ENCODE measurements at regions not wholly inside any gene's neighbourhood (a gene's known extent, or its start where the extent isn't known, plus 50 kb on each side); places are given as distances from the start of the nearest gene placed in this dataset.

DNA sequence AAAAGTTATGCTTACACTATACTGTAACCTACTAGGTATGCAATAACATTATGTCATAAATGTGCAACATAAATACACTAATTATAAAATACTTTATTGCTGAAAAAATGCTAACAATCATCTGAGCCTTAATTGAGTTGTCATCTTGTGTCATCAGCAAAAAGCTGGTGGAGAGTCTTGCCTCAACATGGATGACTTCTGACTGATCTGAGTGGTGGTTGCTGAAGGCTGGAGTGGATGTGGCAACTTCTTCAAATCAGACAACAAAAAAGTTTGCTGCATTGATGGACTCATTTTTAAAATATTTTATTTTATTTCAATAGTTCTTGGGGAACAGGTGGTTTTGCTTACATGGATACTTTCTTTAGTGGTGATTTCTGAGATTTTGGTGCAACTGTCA lies 93.9 kb upstream of the AMN1 start:
- no peak for TF ChIP-seq EP300 (IDR thresholded peaks at IDR 0.05)
- no peak for DNase-seq (ENCODE audit: low spot score in 2 of 2)
- H3K4me1 ChIP-seq: no peaks in the 10 kb centered on the region
- H3K27me3 ChIP-seq: no peaks in the 10 kb centered on the region
- no peaks in the 10 kb centered on the region for H3K36me3 ChIP-seq
- H3K9me3 ChIP-seq: peaks cover 0 to 4% (median 2%) of the 10 kb centered on the region in 4 donors
- H3K27ac ChIP-seq: no peak overlapping the region
- H3K4me3 ChIP-seq: no peak overlapping the region

DNA sequence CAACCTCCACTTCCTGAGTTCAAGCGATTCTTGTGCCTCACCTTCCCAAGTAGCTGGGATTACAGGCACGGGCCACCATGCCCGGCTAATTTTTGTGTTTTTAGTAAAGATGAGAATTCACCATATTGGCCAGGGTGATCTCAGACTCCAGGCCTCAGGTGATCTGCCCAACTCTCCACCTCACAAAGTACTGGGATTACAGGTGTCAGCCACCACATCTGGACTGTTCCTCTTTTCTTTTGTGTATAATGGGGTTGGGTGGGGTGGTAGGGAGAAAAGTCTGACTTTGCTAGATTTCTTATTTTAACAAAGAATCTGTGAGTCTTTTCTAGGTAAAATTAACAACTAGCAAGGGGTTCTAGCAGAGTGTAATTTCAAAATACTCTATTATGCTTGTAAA lies 92.7 kb upstream of the AMN1 start:
- Histone ChIP-seq H3K4me1 (no peaks in the 10 kb centered on the region), H3K36me3 (no peaks in the 10 kb centered on the region), H3K9me3 (peaks cover 0 to 4% (median 2%) of the 10 kb centered on the region in 4 donors), H3K4me3 (no peak overlapping the region), H3K27me3 (no peaks in the 10 kb centered on the region), H3K27ac (no peak overlapping the region)
- TF ChIP-seq EP300 (IDR thresholded peaks at IDR 0.05): no peak
- TF ChIP-seq, protein P1, sequence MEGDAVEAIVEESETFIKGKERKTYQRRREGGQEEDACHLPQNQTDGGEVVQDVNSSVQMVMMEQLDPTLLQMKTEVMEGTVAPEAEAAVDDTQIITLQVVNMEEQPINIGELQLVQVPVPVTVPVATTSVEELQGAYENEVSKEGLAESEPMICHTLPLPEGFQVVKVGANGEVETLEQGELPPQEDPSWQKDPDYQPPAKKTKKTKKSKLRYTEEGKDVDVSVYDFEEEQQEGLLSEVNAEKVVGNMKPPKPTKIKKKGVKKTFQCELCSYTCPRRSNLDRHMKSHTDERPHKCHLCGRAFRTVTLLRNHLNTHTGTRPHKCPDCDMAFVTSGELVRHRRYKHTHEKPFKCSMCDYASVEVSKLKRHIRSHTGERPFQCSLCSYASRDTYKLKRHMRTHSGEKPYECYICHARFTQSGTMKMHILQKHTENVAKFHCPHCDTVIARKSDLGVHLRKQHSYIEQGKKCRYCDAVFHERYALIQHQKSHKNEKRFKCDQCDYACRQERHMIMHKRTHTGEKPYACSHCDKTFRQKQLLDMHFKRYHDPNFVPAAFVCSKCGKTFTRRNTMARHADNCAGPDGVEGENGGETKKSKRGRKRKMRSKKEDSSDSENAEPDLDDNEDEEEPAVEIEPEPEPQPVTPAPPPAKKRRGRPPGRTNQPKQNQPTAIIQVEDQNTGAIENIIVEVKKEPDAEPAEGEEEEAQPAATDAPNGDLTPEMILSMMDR (IDR thresholded peaks at IDR 0.05): no peak
- TF ChIP-seq POLR2A (IDR thresholded peaks at IDR 0.05): no peak
- no peak for DNase-seq (ENCODE audit: low spot score in 2 of 2)
- 90 to 100% methylated on average over 3 of the region's 3 CpGs for WGBS, 2 donors

DNA sequence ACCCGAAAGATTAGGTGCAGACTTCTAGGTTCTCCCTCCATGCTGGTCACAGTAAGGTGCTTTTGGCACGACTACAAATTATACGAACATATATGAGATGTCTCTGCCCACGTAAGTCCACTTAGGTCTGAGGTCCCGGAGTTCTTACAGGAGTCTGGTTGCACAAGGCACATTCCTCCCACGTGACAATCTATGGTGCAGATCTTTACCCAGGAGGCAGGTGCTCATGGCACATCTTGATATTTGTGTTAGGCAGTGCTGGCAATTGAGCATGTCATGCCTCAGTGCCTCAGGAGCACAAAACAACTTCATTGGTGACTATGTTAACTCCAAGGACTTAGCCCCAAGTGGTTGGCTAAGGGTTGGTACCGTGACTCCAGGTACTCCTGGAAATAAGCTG lies 92.0 kb upstream of the AMN1 start:
- H3K27ac ChIP-seq: no peak overlapping the region
- H3K4me3 ChIP-seq: no peak overlapping the region
- 88 to 95% methylated on average over 7 of the region's 7 CpGs for WGBS, 2 donors
- H3K4me1 ChIP-seq: no peaks in the 10 kb centered on the region
- H3K27me3 ChIP-seq: no peaks in the 10 kb centered on the region
- H3K36me3 ChIP-seq: no peaks in the 10 kb centered on the region
- TF ChIP-seq EP300 (IDR thresholded peaks at IDR 0.05): no peak
- TF ChIP-seq POLR2A (IDR thresholded peaks at IDR 0.05): no peak
- TF ChIP-seq, protein P1 (IDR thresholded peaks at IDR 0.05): no peak
- peaks cover 0 to 4% (median 2%) of the 10 kb centered on the region in 4 donors for H3K9me3 ChIP-seq
- no peak for DNase-seq (ENCODE audit: low spot score in 2 of 2)

DNA sequence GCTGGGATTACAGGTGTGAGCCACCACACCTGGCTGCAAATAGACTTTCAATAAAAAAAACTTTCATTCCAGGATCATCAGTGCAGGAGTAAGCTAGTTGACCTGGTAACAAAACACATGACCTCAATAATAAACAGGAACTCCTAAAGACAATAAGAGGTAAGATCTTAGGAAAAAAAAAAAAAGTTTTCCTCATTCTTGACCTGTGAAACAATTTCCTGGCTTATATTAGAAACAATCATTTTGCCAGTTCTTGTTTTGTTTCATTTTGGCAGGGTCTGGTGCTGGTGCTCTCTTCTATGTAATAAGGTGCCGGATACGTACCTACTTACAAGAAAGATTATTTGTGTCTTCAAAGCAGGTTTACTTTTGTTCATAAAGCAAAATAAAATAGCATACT lies 90.6 kb upstream of the AMN1 start:
- H3K27ac ChIP-seq: no peak overlapping the region
- no peak for TF ChIP-seq POLR2A (IDR thresholded peaks at IDR 0.05)
- TF ChIP-seq, protein P1 (IDR thresholded peaks at IDR 0.05): no peak
- no peak for TF ChIP-seq EP300 (IDR thresholded peaks at IDR 0.05)
- H3K4me1 ChIP-seq: no peaks in the 10 kb centered on the region
- WGBS, 2 donors: 77 to 87% methylated on average over 2 of the region's 2 CpGs
- H3K27me3 ChIP-seq: no peaks in the 10 kb centered on the region
- no peaks in the 10 kb centered on the region for H3K9me3 ChIP-seq
- DNase-seq (ENCODE audit: low spot score in 2 of 2): no peak
- no peak overlapping the region for H3K4me3 ChIP-seq
- H3K36me3 ChIP-seq: no peaks in the 10 kb centered on the region

DNA sequence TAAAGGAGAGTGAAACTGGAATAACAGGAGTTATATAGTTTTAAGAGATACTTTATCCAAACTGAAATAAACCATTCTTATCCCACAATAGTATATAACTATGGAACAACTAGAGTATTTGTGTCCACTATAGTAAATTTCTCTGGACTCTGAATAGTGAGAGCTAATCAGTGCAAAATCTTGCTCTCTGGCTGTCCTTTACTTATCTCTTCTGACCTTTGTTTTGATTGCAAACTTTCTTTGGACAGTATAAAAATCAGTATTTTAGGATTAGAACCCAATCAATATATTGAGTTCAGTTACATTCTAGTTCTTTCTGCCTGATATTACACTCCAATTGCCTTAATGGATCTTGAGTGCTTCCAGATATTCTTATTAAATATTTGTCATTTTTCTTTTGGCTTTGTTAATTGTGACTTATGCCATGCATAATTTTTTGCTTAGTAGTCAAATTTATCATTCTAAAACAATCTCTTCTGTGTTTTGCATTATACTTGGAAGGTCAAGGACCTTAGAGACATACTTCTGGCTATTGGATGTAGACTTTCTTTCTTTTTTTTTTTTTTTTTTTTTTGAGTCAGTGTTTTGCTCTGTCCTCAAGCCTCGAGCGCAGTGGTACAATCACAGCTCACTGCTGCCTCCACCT lies 89.9 kb upstream of the AMN1 start:
- TF ChIP-seq POLR2A (IDR thresholded peaks at IDR 0.05) (no peak), EP300 (IDR thresholded peaks at IDR 0.05) (no peak)
- TF ChIP-seq, protein P1 (IDR thresholded peaks at IDR 0.05): no peak
- H3K27ac ChIP-seq: no peak overlapping the region
- H3K27me3 ChIP-seq: no peaks in the 10 kb centered on the region
- no peak for DNase-seq (ENCODE audit: low spot score in 2 of 2)
- no peaks in the 10 kb centered on the region for H3K9me3 ChIP-seq
- no peak overlapping the region for H3K4me3 ChIP-seq
- no peaks in the 10 kb centered on the region for H3K4me1 ChIP-seq
- H3K36me3 ChIP-seq: no peaks in the 10 kb centered on the region
- 42 to 46% methylated on average over 2 of the region's 2 CpGs for WGBS, 2 donors

DNA sequence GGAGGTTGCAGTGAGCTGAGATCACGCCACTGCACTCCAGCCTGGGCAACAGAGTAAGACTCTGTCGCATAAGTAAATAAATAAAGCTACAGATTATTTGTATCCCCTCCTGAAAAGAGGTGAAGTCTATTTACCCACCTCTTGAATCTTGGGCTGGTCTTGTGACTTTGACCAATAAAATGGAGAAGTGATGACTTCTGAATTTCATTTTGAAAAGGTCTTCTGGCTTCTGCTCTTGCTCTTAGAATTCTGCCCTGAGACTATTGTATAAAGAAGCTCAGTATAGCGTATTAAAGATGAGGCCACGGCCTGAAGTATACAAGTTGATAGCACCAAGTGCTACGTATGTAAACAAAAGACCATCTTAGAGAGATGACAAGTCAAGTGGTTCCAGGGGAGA lies 88.3 kb upstream of the AMN1 start:
- 38 to 94% methylated on average over 5 of the region's 5 CpGs for WGBS, 2 donors
- no peak for TF ChIP-seq EP300 (IDR thresholded peaks at IDR 0.05)
- H3K4me1 ChIP-seq: no peaks in the 10 kb centered on the region

More for the DNA sequence above, 88.3 kb upstream of the AMN1 start:
- no peak for DNase-seq (ENCODE audit: low spot score in 2 of 2)
- Histone ChIP-seq H3K4me3 (no peak overlapping the region), H3K9me3 (no peaks in the 10 kb centered on the region), H3K27ac (no peak overlapping the region), H3K27me3 (no peaks in the 10 kb centered on the region), H3K36me3 (no peaks in the 10 kb centered on the region)

All from tibial nerve (tissue), 4 donors.